GM12878 (cell line): ENCODE measurements at regions not wholly inside any gene's neighbourhood (a gene's known extent, or its start where the extent isn't known, plus 50 kb on each side); places are given as distances from the start of the nearest gene placed in this dataset.

Experiments used
- ATAC-seq: fragments of 200-7000 bp; cut with Tn5 transposase; 3 replicates; pipeline ENCODE4 v1.9.1; 2020; ENCODE audit warnings: mild to moderate bottlenecking, moderate library complexity
- BruUV-seq: library from RNA; stranded (reverse); fragments of 400-500 nt; replicated peaks from 2 replicates; lab custom pipeline; 2021; lab: Mats Ljungman, UMichigan
- CTCF ChIA-PET: fragments of 300-600 bp; sonication (Branson Sonifier 250); formaldehyde crosslinking; extraction: SDS; loops from one replicate; lab custom pipeline; 2021; ENCODE audit warnings: inconsistent platforms; lab: Yijun Ruan, JAX
- POLR2A ChIA-PET: fragments of 350-600 bp; formaldehyde crosslinking; extraction: SDS; loops from one replicate; lab custom pipeline; 2021; ENCODE audit warnings: inconsistent platforms; lab: Charles Lee
- RAD21 ChIA-PET: fragments of 300-600 bp; sonication (Branson Sonifier 250); formaldehyde crosslinking; loops from one replicate; lab custom pipeline; 2023; ENCODE audit warnings: antibody characterized with exemption; ENCODE audit not compliant: unreplicated experiment; lab: Charles Lee
- SMC1A ChIA-PET: fragments of 300-600 bp; sonication (Branson Sonifier 250); formaldehyde crosslinking; loops from one replicate; lab custom pipeline; 2023; ENCODE audit not compliant: unreplicated experiment, uncharacterized antibody; lab: Charles Lee
- DNase-seq: peaks from one replicate; pipeline ENCODE4 v3.0.0-alpha.2; 2011; ENCODE audit warnings: low read depth, low spot score
- FAIRE-seq: peaks from 3 replicates; lab custom pipeline; 2011; peaks lifted over from hg19 to GRCh38; lab: Jason Lieb, UNC
- H2AFZ ChIP-seq: 2 replicates; pipeline ENCODE4 v1.6.0; 2011; ENCODE audit warnings: low read depth, low read length, control low read depth; ENCODE audit not compliant: control insufficient read depth
- H3K27ac ChIP-seq: 2 replicates; pipeline ENCODE4 v1.5.1; 2011; ENCODE audit warnings: control low read depth; ENCODE audit not compliant: control insufficient read depth, insufficient read depth
- H3K27me3 ChIP-seq, 2 experiments: replicated peaks in 1 of 2; 2 replicates each; pipeline versions ENCODE4 v1.6.0 to v1.6.1; 2011; ENCODE audit warnings: low read length in 1 of 2; ENCODE audit not compliant: control insufficient read depth in 2 of 2, insufficient read depth in 2 of 2
- H3K36me3 ChIP-seq, 2 experiments: 2 replicates each; pipeline ENCODE4 v1.5.1; 2011; ENCODE audit warnings: low read length in 1 of 2; ENCODE audit not compliant: control insufficient read depth in 2 of 2, insufficient read depth in 2 of 2
- H3K4me1 ChIP-seq: 2 replicates; pipeline ENCODE4 v1.6.1; 2011; ENCODE audit warnings: mild to moderate bottlenecking, low read length, moderate library complexity, mixed read lengths; ENCODE audit not compliant: control insufficient read depth, insufficient read depth
- H3K4me2 ChIP-seq: 2 replicates; pipeline ENCODE4 v1.6.0; 2011; ENCODE audit warnings: control low read depth; ENCODE audit not compliant: control insufficient read depth, insufficient read depth
- H3K4me3 ChIP-seq: fragments of 200-600 bp; sonication (generic); 2 replicates; pipeline ENCODE4 v1.5.1; 2016
- H3K79me2 ChIP-seq: 2 replicates; pipeline ENCODE4 v1.6.0; 2011; ENCODE audit warnings: low read length; ENCODE audit not compliant: control insufficient read depth, insufficient read depth
- H3K9ac ChIP-seq: 2 replicates; pipeline ENCODE4 v1.8.0; 2011; ENCODE audit warnings: low read length, control low read depth, mixed read lengths; ENCODE audit not compliant: control insufficient read depth, insufficient read depth
- H3K9me3 ChIP-seq: replicated peaks from 3 replicates; pipeline ENCODE4 v1.5.1; 2011; ENCODE audit warnings: mild to moderate bottlenecking, low read length; ENCODE audit not compliant: control insufficient read depth, insufficient read depth
- H4K20me1 ChIP-seq: 2 replicates; pipeline ENCODE4 v1.6.0; 2011; ENCODE audit not compliant: control insufficient read depth, insufficient read depth
- CBX5 ChIP-seq: sonication (generic); IDR thresholded peaks from 2 replicates; pipeline ENCODE4 v1.6.1; 2016; ENCODE audit warnings: low read depth, moderate library complexity, mild to moderate bottlenecking, inconsistent platforms
- FOXM1 ChIP-seq: IDR thresholded peaks from 2 replicates; pipeline ENCODE4 v1.6.1; 2012; ENCODE audit warnings: low read depth, mild to moderate bottlenecking, inconsistent platforms, low read length, moderate library complexity
- IRF4 ChIP-seq: IDR thresholded peaks from 2 replicates; pipeline ENCODE4 v1.6.1; 2011; ENCODE audit warnings: low read depth, low read length
- MXI1 ChIP-seq: fragments of 150-350 bp; IDR thresholded peaks from 2 replicates; pipeline ENCODE4 v1.6.1; 2011; ENCODE audit warnings: low read depth, mild to moderate bottlenecking, inconsistent platforms, low read length, improper control_type of control experiment
- SPI1 ChIP-seq: IDR thresholded peaks from 2 replicates; pipeline ENCODE4 v1.6.1; 2011; ENCODE audit warnings: low read depth, mild to moderate bottlenecking, low read length, moderate library complexity, borderline replicate concordance; ENCODE audit not compliant: insufficient read depth
- ZBED1 ChIP-seq: IDR thresholded peaks from 2 replicates; pipeline ENCODE4 v1.6.1; 2016; ENCODE audit warnings: borderline replicate concordance
- WGBS: methylation state at CpG from one replicate; pipeline ENCODE4 v1.1.6; 2016; ENCODE audit warnings: low lambda C conversion rate; ENCODE audit not compliant: insufficient replicate concordance, insufficient coverage; ENCODE audit errors: missing lambda C conversion rate; 5-methylcytosine and 5-hydroxymethylcytosine counted together
- in situ Hi-C: fragments of 300-500 bp; cut with MboI; formaldehyde crosslinking; loops from 9 replicates; pipeline ENCODE4 v1.14.3; 2018; ENCODE audit warnings: mixed read lengths
- intact Hi-C: fragments of 100-400 bp; cut with micrococcal nuclease; formaldehyde crosslinking; loops from one replicate; pipeline ENCODE4 v1.14.2; 2022; ENCODE audit not compliant: unreplicated experiment
- TF ChIP-seq, protein P1 (sequence below): fragments of 450-650 bp; IDR thresholded peaks from 2 replicates; pipeline ENCODE4 v1.6.1; 2017; ENCODE audit warnings: mild to moderate bottlenecking, low read depth, inconsistent platforms; ENCODE audit not compliant: poor library complexity, severe bottlenecking
- TF ChIP-seq, protein P2 (sequence below): IDR thresholded peaks from 2 replicates; pipeline ENCODE4 v1.6.1; 2011; ENCODE audit warnings: mild to moderate bottlenecking, low read depth, low read length, moderate library complexity; ENCODE audit not compliant: insufficient replicate concordance

DNA sequence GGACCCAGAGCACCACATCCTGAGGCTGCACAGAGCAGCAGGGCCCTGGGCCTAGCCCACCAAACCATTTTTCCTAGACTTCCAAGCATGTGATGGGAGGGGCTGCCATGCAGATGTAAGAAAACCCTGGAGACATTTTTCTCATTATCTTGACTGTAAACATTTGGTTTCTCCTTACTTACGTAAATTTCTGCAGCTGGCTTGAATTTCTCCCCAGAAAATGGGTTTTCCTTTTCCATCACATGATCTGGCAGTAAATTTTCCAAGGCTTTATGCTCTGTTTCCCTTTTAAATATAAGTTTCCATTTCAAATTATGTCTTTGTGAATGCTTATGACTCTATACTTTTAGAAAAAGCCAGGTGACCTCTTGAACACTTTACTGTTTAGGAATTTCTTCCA is 945.9 kb upstream of the NDST4 start (continued):
- TF ChIP-seq ZBED1 (no peak), FOXM1 (no peak)

DNA sequence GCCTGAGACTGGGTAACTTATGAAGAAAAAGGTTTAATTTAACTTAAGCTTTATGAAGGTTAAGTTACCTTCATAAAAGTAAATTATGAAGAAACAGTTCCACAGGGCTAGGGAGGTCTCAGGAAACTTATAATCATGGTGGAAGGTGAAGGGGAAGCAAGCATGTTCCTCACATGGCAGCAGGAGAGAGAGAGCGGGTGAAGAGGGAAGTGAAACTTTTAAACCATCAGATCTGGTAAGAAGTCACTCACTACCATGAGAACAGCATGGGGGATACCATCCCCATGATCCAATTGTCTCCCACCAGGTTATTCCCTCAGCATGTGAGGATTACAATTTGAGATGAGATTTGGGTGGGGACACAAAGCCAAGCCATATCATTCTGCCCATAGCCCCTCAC is 944.7 kb upstream of the NDST4 start:
- Histone ChIP-seq H3K4me3 (no peak overlapping the region), H3K27ac (no peak overlapping the region), H3K9ac (no peak overlapping the region), H3K9me3 (no peaks in the 10 kb centered on the region; the same call in 2 of the 3 replicates), H3K36me3 (no peaks in the 10 kb centered on the region), H4K20me1 (no peaks in the 10 kb centered on the region), H3K4me1 (no peaks in the 10 kb centered on the region), H3K4me2 (no peak overlapping the region), H3K79me2 (no peaks in the 10 kb centered on the region), H2AFZ (no peak overlapping the region), H3K27me3 (no peaks in the 10 kb centered on the region)
- RAD21 ChIA-PET, result no interaction called here
- intact Hi-C loops (loop anchor here (5.0 kb wide), 1 partner anchor 299 kb away; no protein-coding TSS in a partner anchor), in situ Hi-C loops (no loop called here)
- no peak for DNase-seq
- WGBS, result 0% methylated on average over 1 of the region's 1 CpG
- SMC1A ChIA-PET, result no interaction called here
- no peak for FAIRE-seq
- POLR2A ChIA-PET, result no interaction called here
- BruUV-seq, result no TSS peak
- TF ChIP-seq SPI1 (peak; percentile 76), MXI1 (no peak), IRF4 (0 out of 2 replicates have a peak, but pooled peaks have one; percentile 13), CBX5 (0 out of 2 replicates have a peak, but pooled peaks have one; percentile 21)
- TF ChIP-seq, protein P1, sequence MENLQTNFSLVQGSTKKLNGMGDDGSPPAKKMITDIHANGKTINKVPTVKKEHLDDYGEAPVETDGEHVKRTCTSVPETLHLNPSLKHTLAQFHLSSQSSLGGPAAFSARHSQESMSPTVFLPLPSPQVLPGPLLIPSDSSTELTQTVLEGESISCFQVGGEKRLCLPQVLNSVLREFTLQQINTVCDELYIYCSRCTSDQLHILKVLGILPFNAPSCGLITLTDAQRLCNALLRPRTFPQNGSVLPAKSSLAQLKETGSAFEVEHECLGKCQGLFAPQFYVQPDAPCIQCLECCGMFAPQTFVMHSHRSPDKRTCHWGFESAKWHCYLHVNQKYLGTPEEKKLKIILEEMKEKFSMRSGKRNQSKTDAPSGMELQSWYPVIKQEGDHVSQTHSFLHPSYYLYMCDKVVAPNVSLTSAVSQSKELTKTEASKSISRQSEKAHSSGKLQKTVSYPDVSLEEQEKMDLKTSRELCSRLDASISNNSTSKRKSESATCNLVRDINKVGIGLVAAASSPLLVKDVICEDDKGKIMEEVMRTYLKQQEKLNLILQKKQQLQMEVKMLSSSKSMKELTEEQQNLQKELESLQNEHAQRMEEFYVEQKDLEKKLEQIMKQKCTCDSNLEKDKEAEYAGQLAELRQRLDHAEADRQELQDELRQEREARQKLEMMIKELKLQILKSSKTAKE, result no peak
- TF ChIP-seq, protein P2, sequence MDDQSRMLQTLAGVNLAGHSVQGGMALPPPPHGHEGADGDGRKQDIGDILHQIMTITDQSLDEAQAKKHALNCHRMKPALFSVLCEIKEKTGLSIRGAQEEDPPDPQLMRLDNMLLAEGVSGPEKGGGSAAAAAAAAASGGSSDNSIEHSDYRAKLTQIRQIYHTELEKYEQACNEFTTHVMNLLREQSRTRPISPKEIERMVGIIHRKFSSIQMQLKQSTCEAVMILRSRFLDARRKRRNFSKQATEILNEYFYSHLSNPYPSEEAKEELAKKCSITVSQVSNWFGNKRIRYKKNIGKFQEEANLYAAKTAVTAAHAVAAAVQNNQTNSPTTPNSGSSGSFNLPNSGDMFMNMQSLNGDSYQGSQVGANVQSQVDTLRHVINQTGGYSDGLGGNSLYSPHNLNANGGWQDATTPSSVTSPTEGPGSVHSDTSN, result no peak
- CTCF ChIA-PET, result interaction anchor here (1.2 to 2.3 kb wide), 2 partner anchors 10 to 11 kb away, joined by 3 to 8 read pairs; no protein-coding TSS in a partner anchor
- no peak; the same call in 2 of the 3 replicates for ATAC-seq
